Stomach (tissue), 8 donors: ENCODE measurements at regions not wholly inside any gene's neighbourhood (a gene's known extent, or its start where the extent isn't known, plus 50 kb on each side); places are given as distances from the start of the nearest gene placed in this dataset.

ENCODE experiments used
- DNase-seq, 2 donors: peaks; one replicate each; pipeline versions ENCODE4 v3.0.0 to v3.0.0-alpha.2; 2013 to 2019
- H3K27ac ChIP-seq, 5 donors: fragments of 200-600 bp in 4 of 5; sonication (generic) in 4 of 5; one replicate each; pipeline ENCODE4 v1.5.1; 2013 to 2019; ENCODE audit warnings: mild to moderate bottlenecking in 1 of 5, moderate library complexity in 1 of 5
- H3K27me3 ChIP-seq, 3 donors: fragments of 200-600 bp; sonication (generic); one replicate each; pipeline ENCODE4 v1.5.1; 2017 to 2019; ENCODE audit warnings: mixed run types in 1 of 3
- H3K36me3 ChIP-seq, 4 donors: fragments of 200-600 bp; sonication (generic); 1 replicate in 3 of 4; 2 replicates in 1 of 4; pipeline ENCODE4 v1.5.1; 2016 to 2019
- H3K4me1 ChIP-seq, 4 donors: fragments of 200-600 bp; sonication (generic); one replicate each; pipeline ENCODE4 v1.5.1; 2016 to 2019
- H3K4me3 ChIP-seq, 4 donors: fragments of 200-600 bp; sonication (generic) in 3 of 4; one replicate each; pipeline ENCODE4 v1.5.1; 2016 to 2019; ENCODE audit warnings: mild to moderate bottlenecking in 1 of 4
- H3K9me3 ChIP-seq, 4 donors: fragments of 200-600 bp; sonication (generic); one replicate each; pipeline ENCODE4 v1.5.1; 2016 to 2019
- CTCF ChIP-seq, 7 experiments: fragments of 450-650 bp in 4 of 7; fragments of 200-600 bp in 3 of 7; sonication (generic) in 3 of 7; IDR thresholded peaks; one replicate each; pipeline ENCODE4 v1.5.1; 2016 to 2019; ENCODE audit warnings: antibody characterized with exemption in 7 of 7, control low read depth in 2 of 7, mild to moderate bottlenecking in 1 of 7
- EP300 ChIP-seq: sonication (generic); formaldehyde crosslinking; IDR thresholded peaks from one replicate; pipeline ENCODE4 v1.6.1; 2017; ENCODE audit warnings: antibody characterized with exemption
- POLR2A ChIP-seq, 4 donors: fragments of 450-650 bp; IDR thresholded peaks; one replicate each; pipeline ENCODE4 v1.6.1; 2016; ENCODE audit warnings: antibody characterized with exemption in 4 of 4, control low read depth in 2 of 4, mild to moderate bottlenecking in 1 of 4, moderate library complexity in 1 of 4
- POLR2AphosphoS5 ChIP-seq, 3 donors: sonication (generic); formaldehyde crosslinking; IDR thresholded peaks; one replicate each; pipeline ENCODE4 v1.6.1; 2016; ENCODE audit warnings: antibody characterized with exemption in 3 of 3
- WGBS, 5 donors: extraction: QIAGEN DNeasy Blood & Tissue Kit in 3 of 5; methylation state at CpG; one replicate each; pipeline versions ENCODE4 v1.1.5 to v1.1.7; 2013 to 2018; 5-methylcytosine and 5-hydroxymethylcytosine counted together
- intact Hi-C: fragments of 100-400 bp; cut with DNase I; formaldehyde crosslinking; loops from one replicate; pipeline ENCODE4 v1.15.1; 2023; ENCODE audit warnings: low total_unique reads
- donor health status: healthy with polysubstance abuse.
- donor health status: Bipolar disorder and iron deficiency.
- donor health status: healthy.

GRCh38 chr14:103199124-103199523, 75.9 kb downstream of the TNFAIP2 start:
- Histone ChIP-seq H3K36me3 (no peaks in the 10 kb centered on the region), H3K9me3 (peaks cover 3 to 27% (median 8%) of the 10 kb centered on the region in 4 donors), H3K27me3 (no peaks in the 10 kb centered on the region), H3K27ac (peak overlapping the region; percentile 46 to 82 (median 62)), H3K4me1 (no peaks in the 10 kb centered on the region), H3K4me3 (no peak overlapping the region)
- TF ChIP-seq EP300: no peak
- TF ChIP-seq POLR2AphosphoS5 (IDR thresholded peaks at IDR 0.05): no peak
- TF ChIP-seq CTCF (IDR thresholded peaks at IDR 0.05): no peak
- TF ChIP-seq POLR2A (IDR thresholded peaks at IDR 0.05): no peak
- peak in 1 of 2 donors; percentile 58 for DNase-seq
- 67 to 82% (median 72%) methylated on average over 6 of the region's 6 CpGs for WGBS, 5 donors
- intact Hi-C loops: no loop called here

- Histone ChIP-seq H3K4me1 (peaks cover under 1 to 5% (median 2%) of the 10 kb centered on the region in 4 donors), H3K27me3 (peaks cover 0 to 2% (median under 1%) of the 10 kb centered on the region in 3 donors), H3K27ac (no peak overlapping the region), H3K4me3 (no peak overlapping the region), H3K36me3 (no peaks in the 10 kb centered on the region), H3K9me3 (peaks cover 16 to 49% (median 19%) of the 10 kb centered on the region in 4 donors)
- WGBS, 5 donors: 74 to 84% (median 80%) methylated on average over 6 of the region's 6 CpGs
- TF ChIP-seq POLR2AphosphoS5 (IDR thresholded peaks at IDR 0.05) (no peak), CTCF (IDR thresholded peaks at IDR 0.05) (no peak), EP300 (no peak), POLR2A (IDR thresholded peaks at IDR 0.05) (no peak)
- intact Hi-C loops: no loop called here
- DNase-seq: no peak
These were observed 78.5 kb downstream of the TNFAIP2 start for GRCh38 chr14:103201801-103202200.

- H3K36me3 ChIP-seq: no peaks in the 10 kb centered on the region
- peaks cover 4 to 17% (median 12%) of the 10 kb centered on the region in 4 donors for H3K4me1 ChIP-seq
- peaks cover 16 to 49% (median 19%) of the 10 kb centered on the region in 4 donors for H3K9me3 ChIP-seq
- WGBS, 5 donors: 48 to 58% (median 50%) methylated on average over 5 of the region's 5 CpGs
- TF ChIP-seq POLR2AphosphoS5 (IDR thresholded peaks at IDR 0.05) (no peak), CTCF (IDR thresholded peaks at IDR 0.05) (no peak), POLR2A (IDR thresholded peaks at IDR 0.05) (no peak), EP300 (no peak)
- peaks cover 0 to 24% (median 18%) of the 10 kb centered on the region in 3 donors for H3K27me3 ChIP-seq
- H3K4me3 ChIP-seq: no peak overlapping the region
- H3K27ac ChIP-seq: peak overlapping the region in 2 of 5 donors; percentile 89 to 90
- intact Hi-C loops: no loop called here
- no peak for DNase-seq
These were observed 81.7 kb downstream of the TNFAIP2 start for GRCh38 chr14:103204852-103205540.

- Histone ChIP-seq H3K4me3 (peak overlapping the region in 1 of 4 donors; percentile 51), H3K9me3 (peaks cover 16 to 49% (median 19%) of the 10 kb centered on the region in 4 donors), H3K27ac (peak overlapping the region in 4 of 5 donors; percentile 73 to 90 (median 88)), H3K27me3 (peaks cover 0 to 24% (median 18%) of the 10 kb centered on the region in 3 donors), H3K4me1 (peaks cover 4 to 17% (median 12%) of the 10 kb centered on the region in 4 donors), H3K36me3 (no peaks in the 10 kb centered on the region)
- no peak for DNase-seq
- intact Hi-C loops: no loop called here
- WGBS, 5 donors: 89 to 98% (median 97%) methylated on average over 3 of the region's 3 CpGs
- TF ChIP-seq EP300: no peak
- TF ChIP-seq CTCF (IDR thresholded peaks at IDR 0.05): no peak
- TF ChIP-seq POLR2A (IDR thresholded peaks at IDR 0.05): no peak
- TF ChIP-seq POLR2AphosphoS5 (IDR thresholded peaks at IDR 0.05): no peak
These were observed 82.3 kb downstream of the TNFAIP2 start for GRCh38 chr14:103205541-103205906.
